Mesendoderm (in vitro differentiated cells): ENCODE measurements at regions not wholly inside any gene's neighbourhood (a gene's known extent, or its start where the extent isn't known, plus 50 kb on each side); places are given as distances from the start of the nearest gene placed in this dataset.

ENCODE experiments used
- DNase-seq: peaks from one replicate; pipeline ENCODE4 v3.0.0; 2013
- H2AK5ac ChIP-seq: 2 replicates; pipeline ENCODE4 v1.6.1; 2013; ENCODE audit warnings: low read length, inconsistent platforms
- H2BK120ac ChIP-seq: 2 replicates; pipeline ENCODE4 v1.6.1; 2013; ENCODE audit warnings: low read depth, mild to moderate bottlenecking, low read length, moderate library complexity, mixed read lengths
- H2BK15ac ChIP-seq: replicated peaks from 2 replicates; pipeline ENCODE4 v1.6.1; 2013; ENCODE audit warnings: low read depth, mild to moderate bottlenecking, moderate library complexity
- H2BK5ac ChIP-seq: 2 replicates; pipeline ENCODE4 v1.6.1; 2013; ENCODE audit warnings: low read length, inconsistent platforms
- H3K18ac ChIP-seq: 2 replicates; pipeline ENCODE4 v1.6.1; 2013; ENCODE audit warnings: mild to moderate bottlenecking, low read length, mixed read lengths
- H3K23ac ChIP-seq: one replicate; pipeline ENCODE4 v1.6.1; 2013; ENCODE audit warnings: low read length
- H3K27ac ChIP-seq: 2 replicates; pipeline ENCODE4 v1.5.1; 2013; ENCODE audit warnings: low read depth, mild to moderate bottlenecking, inconsistent platforms, low read length, moderate library complexity
- H3K27me3 ChIP-seq: 2 replicates; pipeline ENCODE4 v1.6.1; 2013; ENCODE audit warnings: low read length, control low read depth, mild to moderate bottlenecking, inconsistent platforms; ENCODE audit not compliant: insufficient read depth, poor library complexity
- H3K36me3 ChIP-seq: 2 replicates; pipeline ENCODE4 v1.6.1; 2013; ENCODE audit warnings: low read length, inconsistent platforms; ENCODE audit not compliant: control insufficient read depth, insufficient read depth
- H3K4ac ChIP-seq: one replicate; pipeline ENCODE4 v1.6.1; 2013; ENCODE audit warnings: low read depth, mild to moderate bottlenecking, low read length, moderate library complexity
- H3K4me1 ChIP-seq: 2 replicates; pipeline ENCODE4 v1.6.1; 2013; ENCODE audit warnings: low read depth, low read length, inconsistent platforms; ENCODE audit not compliant: control insufficient read depth
- H3K4me2 ChIP-seq: 2 replicates; pipeline ENCODE4 v1.6.1; 2013; ENCODE audit warnings: low read length
- H3K4me3 ChIP-seq: 2 replicates; pipeline ENCODE4 v1.5.1; 2013; ENCODE audit warnings: mild to moderate bottlenecking, low read length
- H3K56ac ChIP-seq: one replicate; pipeline ENCODE4 v1.6.1; 2013; ENCODE audit warnings: low read length
- H3K79me1 ChIP-seq: 2 replicates; pipeline ENCODE4 v1.6.1; 2013; ENCODE audit warnings: low read length, inconsistent platforms
- H3K79me2 ChIP-seq: 2 replicates; pipeline ENCODE4 v1.6.1; 2013; ENCODE audit warnings: mild to moderate bottlenecking, low read length; ENCODE audit not compliant: control insufficient read depth, insufficient read depth
- H3K9ac ChIP-seq: 2 replicates; pipeline ENCODE4 v1.6.1; 2013; ENCODE audit warnings: low read length, inconsistent platforms
- H4K5ac ChIP-seq: one replicate; pipeline ENCODE4 v1.6.1; 2013; ENCODE audit warnings: low read length
- H4K8ac ChIP-seq: one replicate; pipeline ENCODE4 v1.6.1; 2013; ENCODE audit warnings: low read depth, mild to moderate bottlenecking, control low read depth, low read length, moderate library complexity
- WGBS: extraction: QIAGEN DNeasy Blood & Tissue Kit; methylation state at CpG from one replicate; pipeline ENCODE4 v1.1.7; 2013; ENCODE audit warnings: low lambda C conversion rate, missing lambda C conversion rate; ENCODE audit not compliant: insufficient coverage; ENCODE audit errors: extremely low coverage; 5-methylcytosine and 5-hydroxymethylcytosine counted together

- no peaks in the 10 kb centered on the region for H3K27me3 ChIP-seq
- no peak overlapping the region for H3K4me3 ChIP-seq
- no peak overlapping the region for H3K4me2 ChIP-seq
Observed at GRCh38 chr6:133632206-133632605, 256.7 kb upstream of the TCF21 start.

DNA sequence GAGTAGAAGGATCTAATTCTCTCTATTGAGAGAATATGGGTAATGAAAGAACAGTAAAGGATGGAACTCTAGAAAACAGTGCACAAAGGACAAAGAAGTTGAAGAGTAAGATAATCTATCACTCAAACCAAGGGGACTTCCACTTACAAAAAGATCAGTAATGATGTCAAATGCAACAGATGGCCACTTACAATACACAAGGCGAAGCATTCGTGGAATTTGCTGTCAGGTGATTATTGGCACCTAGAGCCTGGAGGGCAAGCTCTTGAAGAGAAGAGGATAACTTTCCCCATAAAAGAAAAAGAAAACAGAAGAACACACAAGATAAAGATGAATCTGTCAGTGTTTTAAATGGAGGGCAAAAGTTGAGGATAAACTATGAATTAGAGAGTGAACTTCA lies 256.0 kb upstream of the TCF21 start:
- no CpG with 5 or more reads among the region's 2 CpGs for WGBS
- H3K4ac ChIP-seq = no peak overlapping the region
- no peak overlapping the region for H4K5ac ChIP-seq
- H2BK15ac ChIP-seq = no peak overlapping the region
- H3K4me3 ChIP-seq = no peak overlapping the region
- no peak overlapping the region for H3K23ac ChIP-seq
- no peak overlapping the region for H4K8ac ChIP-seq
- no peak overlapping the region for H3K27ac ChIP-seq
- H3K4me2 ChIP-seq = no peak overlapping the region
- DNase-seq = peak; percentile 81
- no peaks in the 10 kb centered on the region for H3K79me1 ChIP-seq
- no peaks in the 10 kb centered on the region for H3K27me3 ChIP-seq
- no peak overlapping the region for H3K56ac ChIP-seq
- no peaks in the 10 kb centered on the region for H3K79me2 ChIP-seq
- H2BK5ac ChIP-seq = no peak overlapping the region
- no peak overlapping the region for H3K18ac ChIP-seq
- no peaks in the 10 kb centered on the region for H3K4me1 ChIP-seq
- no peak overlapping the region for H2BK120ac ChIP-seq
- H2AK5ac ChIP-seq = no peak overlapping the region
- no peaks in the 10 kb centered on the region for H3K36me3 ChIP-seq
- no peak overlapping the region for H3K9ac ChIP-seq

More at GRCh38 chr6:133632206-133632605, 256.7 kb upstream of the TCF21 start:
- Histone ChIP-seq H3K18ac (no peak overlapping the region), H3K79me1 (no peaks in the 10 kb centered on the region), H3K27ac (no peak overlapping the region), H2AK5ac (no peak overlapping the region), H4K8ac (no peak overlapping the region), H3K56ac (no peak overlapping the region), H3K23ac (no peak overlapping the region), H2BK5ac (no peak overlapping the region), H3K4ac (no peak overlapping the region), H4K5ac (no peak overlapping the region), H3K79me2 (no peaks in the 10 kb centered on the region), H2BK120ac (no peak overlapping the region), H3K36me3 (no peaks in the 10 kb centered on the region), H3K9ac (no peak overlapping the region), H3K4me1 (no peaks in the 10 kb centered on the region), H2BK15ac (no peak overlapping the region)
- peak; percentile 79 for DNase-seq
- no CpG with 5 or more reads among the region's 2 CpGs for WGBS

GRCh38 chr6:133634474-133634873 lies 254.4 kb upstream of the TCF21 start:
- Histone ChIP-seq H3K9ac (no peak overlapping the region), H3K4me3 (no peak overlapping the region)
- WGBS = no CpG with 5 or more reads among the region's 3 CpGs

GRCh38 chr6:133635447-133635846 lies 253.5 kb upstream of the TCF21 start:
- Histone ChIP-seq H3K4me3 (no peak overlapping the region), H3K36me3 (no peaks in the 10 kb centered on the region), H4K5ac (no peak overlapping the region), H3K79me1 (no peaks in the 10 kb centered on the region), H3K79me2 (no peaks in the 10 kb centered on the region), H3K56ac (no peak overlapping the region), H3K27ac (no peak overlapping the region), H3K4me1 (no peaks in the 10 kb centered on the region), H2BK5ac (no peak overlapping the region), H2BK120ac (no peak overlapping the region), H3K9ac (no peak overlapping the region), H3K27me3 (no peaks in the 10 kb centered on the region), H2AK5ac (no peak overlapping the region), H3K23ac (no peak overlapping the region), H4K8ac (no peak overlapping the region), H3K18ac (no peak overlapping the region), H3K4ac (no peak overlapping the region), H3K4me2 (no peak overlapping the region), H2BK15ac (no peak overlapping the region)
- no peak for DNase-seq
- no CpG with 5 or more reads among the region's 2 CpGs for WGBS

More at GRCh38 chr6:133634474-133634873, 254.4 kb upstream of the TCF21 start:
- no peak for DNase-seq
- H2BK15ac ChIP-seq = no peak overlapping the region
- no peak overlapping the region for H2BK5ac ChIP-seq
- H3K4me1 ChIP-seq = no peaks in the 10 kb centered on the region
- no peak overlapping the region for H4K8ac ChIP-seq
- no peak overlapping the region for H3K27ac ChIP-seq
- H3K79me2 ChIP-seq = no peaks in the 10 kb centered on the region
- no peaks in the 10 kb centered on the region for H3K36me3 ChIP-seq
- H3K18ac ChIP-seq = no peak overlapping the region
- no peak overlapping the region for H2AK5ac ChIP-seq
- H4K5ac ChIP-seq = no peak overlapping the region
- no peak overlapping the region for H3K4ac ChIP-seq
- no peak overlapping the region for H3K23ac ChIP-seq
- H2BK120ac ChIP-seq = no peak overlapping the region
- no peaks in the 10 kb centered on the region for H3K79me1 ChIP-seq
- H3K4me2 ChIP-seq = no peak overlapping the region
- no peaks in the 10 kb centered on the region for H3K27me3 ChIP-seq
- no peak overlapping the region for H3K56ac ChIP-seq

- no peaks in the 10 kb centered on the region for H3K4me1 ChIP-seq
- no peak overlapping the region for H2BK15ac ChIP-seq
- no peaks in the 10 kb centered on the region for H3K27me3 ChIP-seq
- no peak overlapping the region for H4K5ac ChIP-seq
- no peak overlapping the region for H3K56ac ChIP-seq
- H3K36me3 ChIP-seq = no peaks in the 10 kb centered on the region
- no peak overlapping the region for H3K4me2 ChIP-seq
- H3K79me2 ChIP-seq = no peaks in the 10 kb centered on the region
- no peak overlapping the region for H2BK120ac ChIP-seq
- H2BK5ac ChIP-seq = no peak overlapping the region
- no peak for DNase-seq
- WGBS = no CpG with 5 or more reads among the region's 2 CpGs
- H3K4ac ChIP-seq = no peak overlapping the region
- no peak overlapping the region for H3K9ac ChIP-seq
- no peak overlapping the region for H3K18ac ChIP-seq
- no peak overlapping the region for H3K27ac ChIP-seq
- H2AK5ac ChIP-seq = no peak overlapping the region
- no peak overlapping the region for H3K4me3 ChIP-seq
- no peak overlapping the region for H4K8ac ChIP-seq
- no peaks in the 10 kb centered on the region for H3K79me1 ChIP-seq
- no peak overlapping the region for H3K23ac ChIP-seq
Observed at GRCh38 chr6:133637436-133637835, 251.5 kb upstream of the TCF21 start.

DNA sequence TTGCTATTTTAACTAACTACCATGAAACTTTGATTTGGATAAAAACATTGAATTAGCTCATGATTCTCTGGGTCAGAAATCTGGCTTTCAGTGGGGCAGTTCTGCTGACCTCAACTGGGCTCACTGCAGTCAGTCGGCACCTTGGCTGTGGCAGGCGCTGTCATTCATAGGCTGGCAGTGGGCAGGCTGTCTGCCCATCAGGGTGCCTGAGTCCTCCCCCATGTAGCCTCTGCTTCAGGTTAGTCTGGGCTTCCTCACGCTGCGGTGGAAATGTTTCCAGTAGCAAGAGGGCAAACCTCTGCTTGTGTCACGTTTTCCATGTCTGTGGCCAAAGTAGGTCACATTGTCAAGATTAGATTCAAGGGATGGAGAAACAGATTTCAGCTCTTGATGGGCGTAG lies 251.0 kb upstream of the TCF21 start:
- WGBS = no CpG with 5 or more reads among the region's 6 CpGs
- Histone ChIP-seq H3K9ac (no peak overlapping the region), H2AK5ac (no peak overlapping the region), H3K23ac (no peak overlapping the region), H4K8ac (no peak overlapping the region), H3K27me3 (no peaks in the 10 kb centered on the region), H2BK5ac (no peak overlapping the region), H2BK15ac (no peak overlapping the region), H2BK120ac (no peak overlapping the region), H3K4me3 (no peak overlapping the region), H3K4me2 (no peak overlapping the region), H3K18ac (no peak overlapping the region), H3K56ac (no peak overlapping the region), H3K27ac (no peak overlapping the region), H3K79me2 (no peaks in the 10 kb centered on the region), H4K5ac (no peak overlapping the region), H3K36me3 (no peaks in the 10 kb centered on the region), H3K79me1 (no peaks in the 10 kb centered on the region), H3K4me1 (no peaks in the 10 kb centered on the region), H3K4ac (no peak overlapping the region)
- no peak for DNase-seq
